ENCODE measurements at regions not wholly inside any gene's neighbourhood (a gene's known extent, or its start where the extent isn't known, plus 50 kb on each side); places are given as distances from the start of the nearest gene placed in this dataset.
"Not testable (repeated sequence)": the region's sequence is repeated elsewhere in the genome, so short reads cannot be mapped to it uniquely, and the experiment has no call there.

GRCh38 chr14:105688664-105689221 is 162.4 kb downstream of the TMEM121 start:
- not testable (repeated sequence) for H3K4me1 ChIP-seq (ENCODE audit: insufficient read depth, low read length); H3K9ac ChIP-seq (ENCODE audit: low read depth, low read length); H3K27ac ChIP-seq (ENCODE audit: low read length); H3K36me3 ChIP-seq (ENCODE audit: insufficient read depth, low read depth, low read length); H3K27me3 ChIP-seq (ENCODE audit: insufficient read depth, low read length)
- Histone ChIP-seq H3K9me3 (ENCODE audit: insufficient read depth, low read depth, low read length) (peaks cover 47% of the 10 kb centered on the region), H3K4me3 (ENCODE audit: low read length) (peak overlapping the region; percentile 32; the same call in 1 of the 2 replicates)

GRCh38 chr14:105689722-105690121 is 163.3 kb downstream of the TMEM121 start:
- Histone ChIP-seq H3K9me3 (ENCODE audit: insufficient read depth, low read depth, low read length) (peaks cover 54% of the 10 kb centered on the region), H3K4me1 (ENCODE audit: insufficient read depth, low read length) (no peaks in the 10 kb centered on the region), H3K9ac (ENCODE audit: low read depth, low read length) (no peak overlapping the region), H3K27me3 (ENCODE audit: insufficient read depth, low read length) (no peaks in the 10 kb centered on the region), H3K27ac (ENCODE audit: low read length) (no peak overlapping the region), H3K36me3 (ENCODE audit: insufficient read depth, low read depth, low read length) (no peaks in the 10 kb centered on the region), H3K4me3 (ENCODE audit: low read length) (no peak overlapping the region)

- peaks cover 56% of the 10 kb centered on the region for H3K9me3 ChIP-seq (ENCODE audit: insufficient read depth, low read depth, low read length)
- H3K4me3 ChIP-seq (ENCODE audit: low read length) = peak overlapping the region; percentile 24; the same call in 1 of the 2 replicates
- H3K36me3 ChIP-seq (ENCODE audit: insufficient read depth, low read depth, low read length) = no peaks in the 10 kb centered on the region
- no peak overlapping the region for H3K9ac ChIP-seq (ENCODE audit: low read depth, low read length)
- H3K4me1 ChIP-seq (ENCODE audit: insufficient read depth, low read length) = no peaks in the 10 kb centered on the region
- no peak overlapping the region for H3K27ac ChIP-seq (ENCODE audit: low read length)
- no peaks in the 10 kb centered on the region for H3K27me3 ChIP-seq (ENCODE audit: insufficient read depth, low read length)
These were observed 164.3 kb downstream of the TMEM121 start for GRCh38 chr14:105690671-105691070.

GRCh38 chr14:105691321-105692109 is 165.1 kb downstream of the TMEM121 start:
- H3K36me3 ChIP-seq (ENCODE audit: insufficient read depth, low read depth, low read length); H3K27me3 ChIP-seq (ENCODE audit: insufficient read depth, low read length); H3K9ac ChIP-seq (ENCODE audit: low read depth, low read length); H3K4me3 ChIP-seq (ENCODE audit: low read length); H3K4me1 ChIP-seq (ENCODE audit: insufficient read depth, low read length); H3K27ac ChIP-seq (ENCODE audit: low read length): not testable (repeated sequence)
- H3K9me3 ChIP-seq (ENCODE audit: insufficient read depth, low read depth, low read length) = peaks cover 56% of the 10 kb centered on the region

- not testable (repeated sequence) for H3K4me1 ChIP-seq (ENCODE audit: insufficient read depth, low read length); H3K4me3 ChIP-seq (ENCODE audit: low read length); H3K9ac ChIP-seq (ENCODE audit: low read depth, low read length); H3K27ac ChIP-seq (ENCODE audit: low read length); H3K36me3 ChIP-seq (ENCODE audit: insufficient read depth, low read depth, low read length); H3K27me3 ChIP-seq (ENCODE audit: insufficient read depth, low read length)
- H3K9me3 ChIP-seq (ENCODE audit: insufficient read depth, low read depth, low read length) = peaks cover 54% of the 10 kb centered on the region
These were observed 165.8 kb downstream of the TMEM121 start for GRCh38 chr14:105692110-105692685.

GRCh38 chr14:105694961-105695360 is 168.6 kb downstream of the TMEM121 start:
- peak overlapping the region; percentile 27; the same call in 1 of the 2 replicates for H3K4me3 ChIP-seq (ENCODE audit: low read length)
- H3K4me1 ChIP-seq (ENCODE audit: insufficient read depth, low read length) = no peaks in the 10 kb centered on the region
- H3K27me3 ChIP-seq (ENCODE audit: insufficient read depth, low read length) = no peaks in the 10 kb centered on the region
- no peak overlapping the region for H3K27ac ChIP-seq (ENCODE audit: low read length)
- H3K9me3 ChIP-seq (ENCODE audit: insufficient read depth, low read depth, low read length) = peaks cover 38% of the 10 kb centered on the region
- no peaks in the 10 kb centered on the region for H3K36me3 ChIP-seq (ENCODE audit: insufficient read depth, low read depth, low read length)
- no peak overlapping the region for H3K9ac ChIP-seq (ENCODE audit: low read depth, low read length)

GRCh38 chr14:105696388-105696787 is 170.0 kb downstream of the TMEM121 start:
- peaks cover 39% of the 10 kb centered on the region for H3K9me3 ChIP-seq (ENCODE audit: insufficient read depth, low read depth, low read length)
- H3K27ac ChIP-seq (ENCODE audit: low read length); H3K27me3 ChIP-seq (ENCODE audit: insufficient read depth, low read length); H3K4me3 ChIP-seq (ENCODE audit: low read length); H3K4me1 ChIP-seq (ENCODE audit: insufficient read depth, low read length); H3K36me3 ChIP-seq (ENCODE audit: insufficient read depth, low read depth, low read length); H3K9ac ChIP-seq (ENCODE audit: low read depth, low read length): not testable (repeated sequence)

- not testable (repeated sequence) for H3K4me3 ChIP-seq (ENCODE audit: low read length); H3K36me3 ChIP-seq (ENCODE audit: insufficient read depth, low read depth, low read length); H3K9ac ChIP-seq (ENCODE audit: low read depth, low read length); H3K27me3 ChIP-seq (ENCODE audit: insufficient read depth, low read length); H3K4me1 ChIP-seq (ENCODE audit: insufficient read depth, low read length); H3K27ac ChIP-seq (ENCODE audit: low read length)
- peaks cover 49% of the 10 kb centered on the region for H3K9me3 ChIP-seq (ENCODE audit: insufficient read depth, low read depth, low read length)
These were observed 171.0 kb downstream of the TMEM121 start for GRCh38 chr14:105697414-105697813.

GRCh38 chr14:105697955-105698354 is 171.6 kb downstream of the TMEM121 start:
- H3K9me3 ChIP-seq (ENCODE audit: insufficient read depth, low read depth, low read length) = peaks cover 53% of the 10 kb centered on the region
- not testable (repeated sequence) for H3K27ac ChIP-seq (ENCODE audit: low read length)

GRCh38 chr14:105698940-105699556 is 172.7 kb downstream of the TMEM121 start:
- H3K9ac ChIP-seq (ENCODE audit: low read depth, low read length); H3K27ac ChIP-seq (ENCODE audit: low read length): not testable (repeated sequence)
- peaks cover 47% of the 10 kb centered on the region for H3K9me3 ChIP-seq (ENCODE audit: insufficient read depth, low read depth, low read length)

More at GRCh38 chr14:105697955-105698354, 171.6 kb downstream of the TMEM121 start:
- H3K4me1 ChIP-seq (ENCODE audit: insufficient read depth, low read length); H3K36me3 ChIP-seq (ENCODE audit: insufficient read depth, low read depth, low read length); H3K27me3 ChIP-seq (ENCODE audit: insufficient read depth, low read length); H3K4me3 ChIP-seq (ENCODE audit: low read length); H3K9ac ChIP-seq (ENCODE audit: low read depth, low read length): not testable (repeated sequence)

GRCh38 chr14:105699706-105700105 is 173.3 kb downstream of the TMEM121 start:
- not testable (repeated sequence) for H3K4me1 ChIP-seq (ENCODE audit: insufficient read depth, low read length); H3K36me3 ChIP-seq (ENCODE audit: insufficient read depth, low read depth, low read length); H3K9ac ChIP-seq (ENCODE audit: low read depth, low read length); H3K27me3 ChIP-seq (ENCODE audit: insufficient read depth, low read length); H3K27ac ChIP-seq (ENCODE audit: low read length); H3K4me3 ChIP-seq (ENCODE audit: low read length)
- peaks cover 41% of the 10 kb centered on the region for H3K9me3 ChIP-seq (ENCODE audit: insufficient read depth, low read depth, low read length)

More at GRCh38 chr14:105698940-105699556, 172.7 kb downstream of the TMEM121 start:
- H3K36me3 ChIP-seq (ENCODE audit: insufficient read depth, low read depth, low read length); H3K27me3 ChIP-seq (ENCODE audit: insufficient read depth, low read length); H3K4me3 ChIP-seq (ENCODE audit: low read length); H3K4me1 ChIP-seq (ENCODE audit: insufficient read depth, low read length): not testable (repeated sequence)

GRCh38 chr14:105700146-105700545 is 173.8 kb downstream of the TMEM121 start:
- H3K9ac ChIP-seq (ENCODE audit: low read depth, low read length); H3K4me1 ChIP-seq (ENCODE audit: insufficient read depth, low read length): not testable (repeated sequence)

More at GRCh38 chr14:105700146-105700545, 173.8 kb downstream of the TMEM121 start:
- H3K27ac ChIP-seq (ENCODE audit: low read length); H3K4me3 ChIP-seq (ENCODE audit: low read length); H3K27me3 ChIP-seq (ENCODE audit: insufficient read depth, low read length); H3K36me3 ChIP-seq (ENCODE audit: insufficient read depth, low read depth, low read length): not testable (repeated sequence)
- H3K9me3 ChIP-seq (ENCODE audit: insufficient read depth, low read depth, low read length) = peaks cover 36% of the 10 kb centered on the region
